Stomach (tissue), 8 donors: ENCODE measurements at regions not wholly inside any gene's neighbourhood (a gene's known extent, or its start where the extent isn't known, plus 50 kb on each side); places are given as distances from the start of the nearest gene placed in this dataset.
A peak's percentile ranks its signal among the peaks of the same experiment; 100 is the strongest.

Experiments used
- DNase-seq, 2 donors: peaks; one replicate each; pipeline versions ENCODE4 v3.0.0 to v3.0.0-alpha.2; 2013 to 2019
- H3K27ac ChIP-seq, 5 donors: fragments of 200-600 bp in 4 of 5; sonication (generic) in 4 of 5; one replicate each; pipeline ENCODE4 v1.5.1; 2013 to 2019; ENCODE audit warnings: mild to moderate bottlenecking in 1 of 5, moderate library complexity in 1 of 5
- H3K27me3 ChIP-seq, 3 donors: fragments of 200-600 bp; sonication (generic); one replicate each; pipeline ENCODE4 v1.5.1; 2017 to 2019; ENCODE audit warnings: mixed run types in 1 of 3
- H3K36me3 ChIP-seq, 4 donors: fragments of 200-600 bp; sonication (generic); 1 replicate in 3 of 4; 2 replicates in 1 of 4; pipeline ENCODE4 v1.5.1; 2016 to 2019
- H3K4me1 ChIP-seq, 4 donors: fragments of 200-600 bp; sonication (generic); one replicate each; pipeline ENCODE4 v1.5.1; 2016 to 2019
- H3K4me3 ChIP-seq, 4 donors: fragments of 200-600 bp; sonication (generic) in 3 of 4; one replicate each; pipeline ENCODE4 v1.5.1; 2016 to 2019; ENCODE audit warnings: mild to moderate bottlenecking in 1 of 4
- H3K9me3 ChIP-seq, 4 donors: fragments of 200-600 bp; sonication (generic); one replicate each; pipeline ENCODE4 v1.5.1; 2016 to 2019
- CTCF ChIP-seq, 7 experiments: fragments of 450-650 bp in 4 of 7; fragments of 200-600 bp in 3 of 7; sonication (generic) in 3 of 7; IDR thresholded peaks; one replicate each; pipeline ENCODE4 v1.5.1; 2016 to 2019; ENCODE audit warnings: antibody characterized with exemption in 7 of 7, control low read depth in 2 of 7, mild to moderate bottlenecking in 1 of 7
- EP300 ChIP-seq: sonication (generic); formaldehyde crosslinking; IDR thresholded peaks from one replicate; pipeline ENCODE4 v1.6.1; 2017; ENCODE audit warnings: antibody characterized with exemption
- POLR2A ChIP-seq, 4 donors: fragments of 450-650 bp; IDR thresholded peaks; one replicate each; pipeline ENCODE4 v1.6.1; 2016; ENCODE audit warnings: antibody characterized with exemption in 4 of 4, control low read depth in 2 of 4, mild to moderate bottlenecking in 1 of 4, moderate library complexity in 1 of 4
- POLR2AphosphoS5 ChIP-seq, 3 donors: sonication (generic); formaldehyde crosslinking; IDR thresholded peaks; one replicate each; pipeline ENCODE4 v1.6.1; 2016; ENCODE audit warnings: antibody characterized with exemption in 3 of 3
- WGBS, 5 donors: extraction: QIAGEN DNeasy Blood & Tissue Kit in 3 of 5; methylation state at CpG; one replicate each; pipeline versions ENCODE4 v1.1.5 to v1.1.7; 2013 to 2018; 5-methylcytosine and 5-hydroxymethylcytosine counted together
- intact Hi-C: fragments of 100-400 bp; cut with DNase I; formaldehyde crosslinking; loops from one replicate; pipeline ENCODE4 v1.15.1; 2023; ENCODE audit warnings: low total_unique reads
- donor health status: healthy with polysubstance abuse.
- donor health status: Bipolar disorder and iron deficiency.
- donor health status: healthy.

GRCh38 chr6:91087908-91088307, 501.0 kb upstream of the MAP3K7 start:
- TF ChIP-seq POLR2AphosphoS5 (IDR thresholded peaks at IDR 0.05) (no peak), POLR2A (IDR thresholded peaks at IDR 0.05) (no peak), CTCF (IDR thresholded peaks at IDR 0.05) (no peak), EP300 (no peak)
- WGBS, 5 donors = 36 to 52% (median 41%) methylated on average over 4 of the region's 4 CpGs
- no peak overlapping the region for H3K27ac ChIP-seq
- no peak overlapping the region for H3K4me3 ChIP-seq
- H3K4me1 ChIP-seq = no peaks in the 10 kb centered on the region
- H3K36me3 ChIP-seq = no peaks in the 10 kb centered on the region
- H3K27me3 ChIP-seq = no peaks in the 10 kb centered on the region
- peak in 1 of 2 donors; percentile 28 for DNase-seq
- intact Hi-C loops = no loop called here
- no peaks in the 10 kb centered on the region for H3K9me3 ChIP-seq

GRCh38 chr6:91083211-91083610, 496.3 kb upstream of the MAP3K7 start:
- 56 to 68% (median 61%) methylated on average over 5 of the region's 5 CpGs for WGBS, 5 donors
- no peaks in the 10 kb centered on the region for H3K4me1 ChIP-seq

GRCh38 chr6:91082311-91082832, 495.5 kb upstream of the MAP3K7 start:
- no peak overlapping the region for H3K4me3 ChIP-seq
- H3K9me3 ChIP-seq = no peaks in the 10 kb centered on the region
- 54 to 62% (median 58%) methylated on average over 3 of the region's 3 CpGs for WGBS, 5 donors
- H3K27ac ChIP-seq = no peak overlapping the region
- intact Hi-C loops = no loop called here
- no peaks in the 10 kb centered on the region for H3K36me3 ChIP-seq
- no peaks in the 10 kb centered on the region for H3K27me3 ChIP-seq
- H3K4me1 ChIP-seq = no peaks in the 10 kb centered on the region
- no peak for DNase-seq
- TF ChIP-seq POLR2A (IDR thresholded peaks at IDR 0.05) (no peak), EP300 (no peak), POLR2AphosphoS5 (IDR thresholded peaks at IDR 0.05) (no peak), CTCF (IDR thresholded peaks at IDR 0.05) (no peak)

More at GRCh38 chr6:91083211-91083610, 496.3 kb upstream of the MAP3K7 start:
- DNase-seq = no peak
- Histone ChIP-seq H3K27me3 (no peaks in the 10 kb centered on the region), H3K36me3 (no peaks in the 10 kb centered on the region), H3K27ac (no peak overlapping the region), H3K9me3 (no peaks in the 10 kb centered on the region), H3K4me3 (no peak overlapping the region)
- intact Hi-C loops = no loop called here
- TF ChIP-seq POLR2AphosphoS5 (IDR thresholded peaks at IDR 0.05) = no peak

GRCh38 chr6:91081452-91082067, 494.7 kb upstream of the MAP3K7 start:
- Histone ChIP-seq H3K4me1 (no peaks in the 10 kb centered on the region), H3K4me3 (no peak overlapping the region), H3K9me3 (no peaks in the 10 kb centered on the region), H3K27me3 (no peaks in the 10 kb centered on the region), H3K27ac (no peak overlapping the region), H3K36me3 (no peaks in the 10 kb centered on the region)
- 27 to 30% (median 29%) methylated on average over 6 of the region's 6 CpGs for WGBS, 5 donors
- peak in 1 of 2 donors; percentile 87 for DNase-seq
- no peak for TF ChIP-seq POLR2A (IDR thresholded peaks at IDR 0.05)
- TF ChIP-seq CTCF (IDR thresholded peaks at IDR 0.05) = peak in 4 of 7 experiments; percentile 35 to 51 (median 43)
- intact Hi-C loops = no loop called here

- DNase-seq = no peak
- TF ChIP-seq CTCF (IDR thresholded peaks at IDR 0.05) = no peak
- TF ChIP-seq POLR2AphosphoS5 (IDR thresholded peaks at IDR 0.05) = no peak
- no peak for TF ChIP-seq POLR2A (IDR thresholded peaks at IDR 0.05)
- no peak for TF ChIP-seq EP300
- Histone ChIP-seq H3K36me3 (no peaks in the 10 kb centered on the region), H3K4me1 (no peaks in the 10 kb centered on the region), H3K27me3 (no peaks in the 10 kb centered on the region), H3K9me3 (no peaks in the 10 kb centered on the region), H3K4me3 (no peak overlapping the region), H3K27ac (no peak overlapping the region)
- intact Hi-C loops = no loop called here
Observed at GRCh38 chr6:91080871-91081270, 494.0 kb upstream of the MAP3K7 start.
